HG03469 (cell line): ENCODE measurements at regions not wholly inside any gene's neighbourhood (a gene's known extent, or its start where the extent isn't known, plus 50 kb on each side); places are given as distances from the start of the nearest gene placed in this dataset.
"Not testable (repeated sequence)": the region's sequence is repeated elsewhere in the genome, so short reads cannot be mapped to it uniquely, and the experiment has no call there.

Source experiments
- ATAC-seq: cut with Tn5 transposase; IDR thresholded peaks from one replicate; pipeline ENCODE4 v1.9.1; 2021; ENCODE audit warnings: mild to moderate bottlenecking, moderate library complexity, moderate number of reproducible peaks; ENCODE audit not compliant: unreplicated experiment

DNA sequence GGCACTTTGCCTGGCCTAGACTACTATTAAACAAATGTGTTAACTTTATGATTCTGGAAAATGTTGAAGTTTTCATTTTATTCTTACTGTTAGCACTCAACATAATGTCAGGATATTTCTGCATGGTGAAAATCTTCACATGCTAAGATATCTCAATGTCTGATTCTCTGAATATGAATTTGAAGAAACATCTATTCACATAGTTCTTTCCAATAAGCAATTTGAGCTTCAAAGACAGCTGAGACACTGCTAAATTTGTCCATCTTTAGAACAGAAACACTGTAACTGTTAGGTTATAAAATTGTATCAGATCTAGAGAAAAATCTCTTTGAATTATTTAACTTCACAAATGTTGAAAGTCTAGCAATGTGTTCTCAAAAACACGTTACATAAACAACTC is 970.2 kb downstream of the PLOD2 start:
- ATAC-seq, result no peak

DNA sequence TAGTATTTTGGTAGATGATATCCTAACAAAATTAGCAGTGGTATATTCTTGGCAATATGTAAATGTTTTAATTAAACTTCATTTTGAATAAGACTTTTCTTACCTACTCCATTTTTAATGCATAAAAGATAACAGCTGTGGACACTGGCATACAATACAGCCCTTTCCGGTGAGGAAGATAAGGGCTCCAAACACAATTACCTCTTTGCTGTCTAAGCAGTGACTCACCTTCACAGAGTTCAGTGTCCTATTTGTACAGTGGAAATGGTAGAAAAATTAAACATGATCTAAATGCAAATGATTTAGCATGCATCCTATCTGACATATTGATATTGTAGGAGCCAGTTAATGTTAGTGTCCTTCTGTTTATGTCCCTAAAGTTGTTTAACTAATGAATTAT is 969.4 kb downstream of the PLOD2 start:
- ATAC-seq, result no peak

DNA sequence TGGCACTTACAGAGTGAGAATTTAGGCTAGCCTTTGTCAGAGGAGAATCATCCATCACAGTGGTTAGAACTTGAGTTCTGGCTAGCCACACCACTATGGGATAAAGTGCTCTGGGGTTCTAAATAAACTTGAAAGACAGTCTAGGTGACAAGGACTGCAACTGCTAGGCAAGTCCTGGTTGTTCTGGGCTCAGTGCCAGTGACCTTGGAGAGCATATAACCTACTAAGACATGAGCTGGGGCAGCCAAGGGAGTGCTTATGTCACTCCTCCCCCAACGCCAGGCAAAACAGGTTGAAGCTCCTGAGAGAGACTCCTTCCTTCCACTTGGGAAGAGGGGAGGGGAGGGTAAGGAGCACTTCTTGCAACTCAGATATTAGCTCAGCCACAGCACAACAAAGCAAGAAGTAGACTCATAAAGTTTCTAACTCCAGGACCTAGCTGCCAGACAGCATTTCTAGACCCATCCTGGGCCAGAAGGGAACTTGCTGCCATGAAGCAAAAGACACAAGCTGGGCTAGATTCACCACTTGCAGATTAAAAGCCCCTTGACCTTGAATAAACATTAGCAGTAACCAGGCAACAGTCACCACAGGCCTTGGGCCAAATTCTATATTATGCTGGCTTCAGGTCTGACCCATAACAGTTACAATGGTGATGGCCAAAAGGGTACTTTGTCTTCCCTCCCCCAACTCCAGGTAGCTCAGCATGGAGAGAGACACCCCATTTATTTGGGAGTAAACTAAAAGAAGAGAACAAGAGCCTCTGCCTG is 963.7 kb downstream of the PLOD2 start:
- no peak for ATAC-seq

DNA sequence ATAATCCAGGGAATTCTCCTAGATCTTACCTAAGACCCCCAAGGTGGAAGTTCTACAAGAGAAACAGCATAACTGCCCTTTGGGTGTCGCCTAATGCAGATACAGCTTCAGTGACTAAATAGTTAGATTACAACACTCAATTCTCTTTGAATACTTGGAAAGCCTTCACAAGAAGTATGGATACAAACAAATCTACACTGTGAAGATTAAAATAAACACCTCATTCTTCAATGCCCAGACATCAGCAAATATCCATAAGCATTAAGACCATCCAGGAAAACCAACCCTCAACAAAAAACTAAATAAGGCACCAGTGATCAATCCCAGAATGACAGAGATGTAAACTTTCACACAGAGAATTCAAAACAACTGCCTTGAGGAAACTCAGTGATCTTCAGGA is 963.2 kb downstream of the PLOD2 start:
- no peak for ATAC-seq

DNA sequence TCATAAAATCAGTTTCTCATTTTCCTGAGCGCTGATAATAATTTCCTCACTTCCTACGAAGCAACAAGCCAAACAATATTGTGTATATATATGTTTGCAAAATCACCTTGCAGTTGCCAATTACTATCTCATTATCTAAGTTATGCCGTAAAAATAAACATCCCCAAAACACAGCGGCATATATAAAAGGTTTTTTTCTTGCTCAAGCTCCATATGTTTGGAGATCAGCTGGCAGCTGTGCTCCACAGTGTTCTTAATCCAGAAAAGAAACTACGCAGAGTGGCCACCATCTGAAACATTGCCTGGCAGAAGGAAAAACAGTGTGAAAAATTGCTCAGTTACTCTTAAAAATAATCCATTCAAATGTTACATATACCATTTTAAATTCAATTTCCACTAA is 951.4 kb downstream of the PLOD2 start:
- no peak for ATAC-seq

DNA sequence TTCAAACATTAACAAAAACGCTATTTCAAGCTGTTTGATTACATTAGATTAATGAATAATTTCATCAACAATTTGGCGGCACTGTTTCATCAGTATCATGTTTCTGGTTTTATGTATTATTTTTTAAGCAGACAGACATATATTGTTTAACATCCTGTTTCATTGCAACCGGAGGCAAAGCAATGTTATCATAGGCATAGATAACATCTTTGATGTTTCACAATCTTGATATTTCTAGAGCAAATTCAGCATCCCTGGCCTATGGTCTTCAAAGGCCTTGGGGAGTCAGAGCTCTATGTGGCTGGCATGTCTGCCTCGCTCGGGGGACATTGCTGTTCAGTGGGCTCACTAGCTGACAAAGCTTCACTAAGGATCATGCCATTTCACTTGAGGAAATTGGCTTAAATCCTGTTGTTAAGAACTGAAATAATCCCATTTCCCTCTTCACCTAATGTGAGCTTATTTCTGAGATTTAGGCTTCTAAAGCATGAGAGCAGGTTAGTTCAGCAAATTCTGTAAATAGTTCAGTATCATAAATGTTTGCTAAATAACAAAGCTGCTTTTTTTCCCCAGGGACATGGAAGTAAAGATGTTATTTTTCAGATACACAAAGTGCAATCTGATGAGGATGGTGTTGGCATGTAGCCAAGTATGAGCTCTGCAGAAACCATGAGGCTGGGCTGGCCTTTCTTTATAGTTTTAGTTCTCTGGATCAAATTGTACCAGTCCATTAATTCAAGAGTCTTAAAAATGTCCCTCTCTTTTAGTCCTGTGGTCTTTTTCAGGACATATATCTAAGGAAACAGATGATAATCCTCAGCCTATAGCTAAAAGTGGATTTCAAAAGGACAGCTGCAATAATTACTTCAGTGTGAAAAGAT is 941.4 kb downstream of the PLOD2 start:
- no peak for ATAC-seq

DNA sequence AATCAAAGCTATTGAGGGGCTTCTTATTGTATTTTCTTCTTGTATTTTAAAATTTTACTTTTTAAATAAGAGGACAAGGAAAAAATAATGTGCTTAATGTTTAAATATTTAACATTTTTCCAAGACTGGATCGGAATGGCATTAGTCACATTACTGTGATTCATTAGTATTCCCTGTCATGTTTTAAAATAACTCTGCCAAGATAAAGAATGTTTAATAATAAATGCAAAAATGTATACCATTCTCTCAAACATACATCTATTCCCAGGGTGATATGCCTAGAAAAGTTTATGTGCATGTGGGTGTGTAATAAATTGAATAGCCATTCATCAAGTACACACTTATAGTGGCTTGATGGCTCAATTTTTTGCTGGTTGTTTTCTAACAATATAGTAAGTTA is 936.1 kb downstream of the PLOD2 start:
- ATAC-seq, result no peak

DNA sequence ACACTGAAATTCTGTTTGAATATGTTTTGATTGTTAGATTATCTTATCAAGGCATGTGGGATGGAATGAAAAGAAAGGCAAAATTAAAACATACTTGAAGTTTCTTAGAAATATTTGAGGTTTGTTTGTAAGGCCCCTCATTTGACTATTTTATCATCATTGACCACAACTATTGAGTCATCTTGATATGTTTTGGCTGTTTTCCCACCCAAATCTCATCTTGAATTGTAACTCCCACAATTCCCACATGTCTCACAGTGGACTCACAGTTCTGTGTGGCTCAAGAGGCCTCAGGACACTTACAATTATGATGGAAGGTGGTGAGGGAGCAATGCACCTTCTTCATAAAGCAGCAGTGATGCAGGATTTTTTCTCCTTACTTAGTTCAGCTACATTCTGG is 917.1 kb downstream of the PLOD2 start:
- no peak for ATAC-seq

DNA sequence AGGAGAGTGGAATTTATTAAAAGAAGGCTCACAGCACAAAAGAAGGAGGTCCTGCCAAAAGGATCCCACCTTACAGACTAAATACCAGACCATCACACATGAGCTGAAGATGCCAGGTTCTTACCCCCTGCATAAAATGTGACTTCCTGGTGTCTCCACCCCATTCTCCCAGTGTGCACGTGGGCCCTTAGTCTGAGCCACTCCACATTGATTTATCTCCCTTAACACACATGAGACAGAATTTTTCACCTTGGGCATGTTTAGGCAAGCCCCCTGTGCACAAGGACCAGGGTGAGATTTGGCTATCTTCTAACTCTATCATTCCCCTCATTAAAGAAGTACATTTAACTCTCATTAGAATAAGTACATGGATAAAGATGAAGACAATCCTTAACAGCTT is 916.7 kb downstream of the PLOD2 start:
- no peak for ATAC-seq

DNA sequence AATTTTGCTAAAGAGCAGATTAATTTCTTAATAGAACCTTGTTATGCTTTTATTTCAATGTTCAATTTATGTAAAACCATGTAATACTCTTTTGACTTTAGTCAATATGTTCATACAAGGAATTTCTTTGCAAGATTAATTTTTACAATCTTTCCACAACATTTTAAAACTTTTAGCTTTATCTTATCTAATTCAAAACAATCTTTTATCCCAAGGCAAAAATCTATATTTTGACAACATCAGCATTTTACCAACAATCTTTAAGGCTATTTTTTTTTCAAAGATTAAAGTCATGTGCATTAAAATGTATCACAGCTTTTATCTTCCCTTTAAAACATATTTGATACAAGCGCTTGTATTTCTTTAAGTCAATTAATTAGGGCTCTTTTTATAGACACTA is 914.7 kb downstream of the PLOD2 start:
- no peak for ATAC-seq

DNA sequence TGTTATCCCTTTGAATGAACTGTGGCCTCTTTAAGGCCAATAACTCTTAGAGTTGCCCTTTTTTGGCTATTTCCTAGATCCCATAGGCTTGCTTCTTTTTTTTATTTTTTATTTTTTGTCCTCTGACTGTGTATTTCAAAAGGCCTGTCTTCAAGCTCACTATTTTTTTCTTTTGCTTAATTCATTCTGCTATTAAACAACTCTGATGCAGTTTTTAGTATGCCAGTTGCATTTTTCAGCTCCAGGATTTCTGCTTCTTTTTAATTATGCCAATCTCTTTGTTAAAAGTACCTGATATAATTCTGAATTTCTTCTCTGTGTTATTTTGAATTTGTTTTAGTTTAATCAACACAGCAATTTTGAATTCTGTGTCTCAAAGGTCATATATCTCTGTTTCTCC is 912.1 kb downstream of the PLOD2 start:
- ATAC-seq, result no peak

DNA sequence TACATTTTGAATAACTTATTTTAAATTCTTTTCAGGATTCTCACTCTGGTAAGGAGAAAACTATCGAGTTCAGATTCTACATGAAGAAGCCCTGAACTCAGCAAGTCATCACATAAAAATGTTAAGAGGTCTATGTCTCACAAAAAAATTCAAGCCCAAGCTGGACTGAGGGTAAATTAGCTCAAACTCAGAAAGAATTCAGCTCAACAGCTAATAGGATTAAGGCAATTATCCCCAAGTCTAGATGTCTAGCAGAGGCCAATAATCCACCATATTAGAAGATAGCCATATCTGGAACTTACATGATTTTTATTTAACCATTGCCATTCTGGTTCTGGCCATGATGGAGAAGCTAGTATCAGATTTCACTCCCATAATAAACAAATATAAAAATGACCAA is 909.7 kb downstream of the PLOD2 start:
- ATAC-seq, result no peak

DNA sequence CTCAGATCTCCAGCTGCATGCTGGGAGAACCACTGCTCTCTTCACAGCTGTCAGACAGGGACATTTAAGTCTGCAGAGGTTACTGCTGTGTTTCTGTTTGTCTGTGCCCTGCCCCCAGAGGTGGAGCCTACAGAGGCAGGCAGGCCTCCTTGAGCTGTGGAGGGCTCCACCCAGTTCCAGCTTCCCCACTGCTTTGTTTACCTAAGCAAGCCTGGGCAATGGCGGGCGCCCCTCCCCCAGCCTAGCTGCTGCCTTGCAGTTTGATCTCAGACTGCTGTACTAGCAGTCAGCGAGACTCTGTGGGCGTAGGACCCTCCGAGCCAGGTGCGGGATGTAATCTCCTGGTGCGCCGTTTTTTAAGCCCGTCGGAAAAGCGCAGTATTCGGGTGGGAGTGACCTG is 903.0 kb downstream of the PLOD2 start:
- ATAC-seq, result not testable (repeated sequence)

DNA sequence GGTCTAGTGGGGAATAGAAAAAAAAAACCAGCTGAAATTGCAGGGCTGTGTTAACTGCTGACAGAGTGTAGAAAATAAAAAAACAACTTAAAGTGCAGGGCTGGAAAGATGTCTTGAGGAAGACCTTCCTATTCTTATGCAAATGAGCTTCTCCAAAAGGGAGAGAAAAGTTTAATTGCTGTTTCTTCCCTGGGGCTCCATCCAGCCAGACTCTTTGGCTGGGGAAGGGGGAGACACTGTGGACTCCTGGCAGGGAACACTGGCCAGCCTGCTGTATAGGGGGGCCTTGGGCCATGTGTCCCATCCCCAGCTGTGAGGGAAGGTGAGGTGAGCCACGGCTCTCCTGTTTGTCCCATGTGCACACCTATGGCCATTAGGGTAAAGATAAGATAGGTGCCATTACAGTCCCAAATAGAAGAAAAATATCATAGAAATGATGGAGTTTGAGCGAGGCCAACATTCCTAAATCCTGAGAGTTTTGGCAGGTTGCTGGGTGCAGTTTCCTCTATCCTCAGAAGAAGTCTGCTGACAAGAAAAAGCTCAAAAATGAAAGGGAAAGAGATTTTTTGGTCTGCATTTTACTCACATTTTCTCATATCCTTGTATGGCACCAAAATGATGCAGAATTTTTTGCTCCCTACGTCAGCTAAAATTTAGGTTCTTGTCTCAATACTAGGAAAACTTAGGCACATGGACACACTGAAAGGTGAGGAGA is 901.7 kb downstream of the PLOD2 start:
- ATAC-seq, result no peak

DNA sequence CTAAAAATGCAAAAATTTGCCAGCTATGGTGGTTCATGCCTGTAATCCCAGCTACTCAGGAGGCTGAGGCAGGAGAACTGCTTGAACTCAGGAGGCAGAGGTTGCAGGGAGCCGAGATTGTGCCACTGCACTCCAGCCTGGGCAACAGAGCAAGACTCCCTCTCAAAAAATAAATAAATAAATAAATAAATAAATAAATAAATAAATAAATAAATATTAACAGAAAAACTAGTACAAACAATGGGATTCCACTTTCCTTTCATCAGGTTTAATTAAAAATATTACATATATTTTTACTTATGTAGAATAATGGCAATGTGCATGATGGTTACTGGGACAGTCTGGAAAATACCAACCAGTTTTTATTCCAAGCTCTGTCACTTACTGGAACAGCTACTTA is 897.5 kb downstream of the PLOD2 start:
- not testable (repeated sequence) for ATAC-seq

DNA sequence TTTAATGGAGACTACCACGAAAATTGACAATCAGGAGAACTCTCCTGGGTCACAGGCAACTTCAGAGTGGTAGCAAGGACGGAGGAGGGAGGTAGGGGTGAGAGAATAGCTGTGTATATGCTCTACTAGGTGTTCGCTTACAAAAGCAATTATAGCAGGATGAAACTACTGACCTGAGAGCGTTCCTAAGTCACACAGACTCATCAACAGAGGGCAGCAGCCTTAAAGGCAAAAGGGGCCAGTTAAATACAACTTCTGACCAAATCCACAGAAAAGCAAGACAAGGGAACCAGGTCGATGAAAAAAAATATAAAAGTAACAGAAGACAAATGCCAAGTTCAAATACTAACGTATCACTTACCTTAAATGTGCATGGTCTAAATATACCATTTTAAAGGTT is 894.6 kb downstream of the PLOD2 start:
- ATAC-seq, result no peak

DNA sequence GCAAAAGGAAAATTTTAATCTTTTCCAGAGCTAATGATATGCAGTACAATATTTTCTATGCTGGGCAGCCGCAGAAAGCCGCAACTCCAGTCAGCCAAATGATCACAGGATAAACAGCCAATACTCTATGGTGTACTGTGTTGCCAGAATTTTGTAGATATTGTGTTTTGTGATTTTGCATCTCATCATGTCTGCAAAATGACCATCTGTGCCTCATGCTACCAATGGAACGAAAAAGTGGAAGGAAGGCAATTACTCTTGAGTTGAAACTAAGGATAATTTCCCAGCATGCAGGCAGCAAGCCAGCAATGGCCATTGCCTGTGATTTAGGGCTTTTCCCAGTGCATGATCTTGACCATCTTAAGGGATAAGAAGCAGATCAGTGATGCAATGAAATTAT is 891.9 kb downstream of the PLOD2 start:
- no peak for ATAC-seq

DNA sequence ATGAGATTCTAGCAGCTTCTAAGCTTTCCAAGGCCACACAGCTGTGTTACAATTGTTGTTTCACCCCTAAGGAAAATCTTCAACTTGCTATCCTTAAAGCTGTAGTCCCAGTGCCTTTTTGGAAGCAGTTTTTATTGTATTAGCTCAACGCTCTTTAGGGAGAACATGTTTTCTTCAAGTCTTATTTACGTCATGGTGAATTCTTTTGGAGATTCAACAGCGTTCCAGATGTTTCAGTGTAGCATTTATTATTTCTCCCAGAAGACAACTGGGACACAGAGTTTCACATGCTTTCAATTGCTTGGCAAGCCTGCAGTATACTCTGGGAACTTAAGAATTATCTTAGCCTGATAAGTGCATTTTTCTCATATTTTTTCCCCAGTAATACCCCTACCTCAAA is 888.3 kb downstream of the PLOD2 start:
- no peak for ATAC-seq

DNA sequence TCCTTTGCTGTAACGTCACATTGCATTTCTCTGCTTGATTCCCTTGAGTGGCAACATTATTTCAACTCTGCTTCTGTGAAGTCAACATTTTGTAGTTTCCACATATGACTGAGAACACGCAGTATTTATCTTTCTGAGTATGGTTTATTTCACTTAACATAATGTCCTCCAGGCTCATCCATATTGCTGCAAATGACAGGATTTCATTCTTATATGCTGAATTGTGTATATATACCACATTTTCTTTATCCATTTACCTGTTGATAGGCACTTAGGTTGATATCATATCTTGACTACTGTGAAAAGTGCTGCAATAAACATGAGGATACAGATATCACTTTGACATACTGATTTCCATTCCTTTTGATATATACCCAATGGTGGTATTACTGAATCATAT is 878.5 kb downstream of the PLOD2 start:
- ATAC-seq, result no peak

DNA sequence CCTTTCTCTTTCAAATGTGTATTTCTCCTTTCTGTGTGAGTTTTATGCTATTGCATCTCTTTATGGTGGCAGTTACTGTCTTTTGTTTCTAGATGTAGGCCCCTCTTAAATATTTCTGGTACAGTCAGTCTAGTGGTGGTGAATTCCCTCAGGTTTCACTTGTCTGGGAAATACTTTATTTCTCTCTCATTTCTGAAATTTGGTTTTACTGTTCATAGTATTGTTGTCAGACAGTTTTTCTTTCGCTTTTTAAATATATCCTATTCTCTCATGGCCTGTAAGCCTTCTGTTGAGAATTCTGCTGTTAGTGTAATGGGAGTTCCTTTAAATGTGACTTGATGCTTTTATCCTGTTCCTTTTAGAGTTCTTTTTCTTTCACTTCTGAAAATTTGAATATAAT is 874.0 kb downstream of the PLOD2 start:
- peak; percentile 43 for ATAC-seq

DNA sequence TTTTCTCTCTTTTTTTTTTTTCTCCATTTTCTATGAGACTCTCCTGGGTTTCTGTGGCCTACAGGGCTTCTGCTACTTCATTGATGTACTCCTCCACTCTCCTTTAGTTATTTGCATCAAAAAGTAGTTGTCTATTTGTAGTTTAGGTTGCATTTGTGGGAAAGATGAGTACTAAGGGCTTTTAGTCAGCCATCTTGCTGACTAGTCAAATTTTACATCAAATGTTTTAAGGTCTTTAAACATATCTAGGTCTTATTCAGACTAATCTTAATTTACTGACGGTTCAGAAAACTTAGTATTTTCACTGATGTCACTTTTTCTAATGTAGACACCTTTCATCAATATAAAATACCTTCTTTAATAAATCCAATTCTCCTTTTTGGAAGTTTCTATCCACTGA is 871.0 kb downstream of the PLOD2 start:
- ATAC-seq, result no peak

DNA sequence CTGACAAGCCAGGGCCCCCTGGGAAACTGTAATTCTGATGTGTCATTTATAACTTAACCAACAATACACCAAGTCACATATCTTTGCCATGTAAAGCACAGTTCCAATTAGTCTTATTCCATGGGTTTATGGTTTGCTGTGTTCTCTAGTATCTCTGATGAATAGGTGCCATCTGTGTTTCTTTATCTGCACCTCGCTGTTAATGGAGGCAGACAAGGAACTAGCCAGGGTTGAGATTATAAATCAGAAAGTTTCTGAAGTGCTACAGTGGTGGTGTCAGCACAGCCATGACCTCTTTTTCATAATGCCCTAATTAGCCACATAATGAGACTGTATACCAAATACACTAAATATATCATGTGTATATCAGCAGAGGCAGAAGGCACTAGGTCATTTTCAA is 866.4 kb downstream of the PLOD2 start:
- no peak for ATAC-seq
